GM23338 (cell line): ENCODE measurements at regions not wholly inside any gene's neighbourhood (a gene's known extent, or its start where the extent isn't known, plus 50 kb on each side); places are given as distances from the start of the nearest gene placed in this dataset.

ENCODE experiments used
- ATAC-seq: fragments of 200-7000 bp; cut with Tn5 transposase; 3 replicates; pipeline ENCODE4 v1.9.1; 2020
- DNase-seq: peaks from one replicate; pipeline ENCODE4 v3.0.0-alpha.2; 2015; ENCODE audit warnings: low spot score
- H2AFZ ChIP-seq: fragments of 200-600 bp; sonication (generic); 2 replicates; pipeline ENCODE4 v1.8.0; 2016; ENCODE audit warnings: antibody characterized with exemption, mild to moderate bottlenecking, moderate library complexity
- H3F3A ChIP-seq: fragments of 200-600 bp; sonication (generic); replicated peaks from 2 replicates; pipeline ENCODE4 v1.8.0; 2017; ENCODE audit warnings: antibody characterized with exemption, mixed run types, low read depth
- H3K27ac ChIP-seq: fragments of 200-600 bp; sonication (generic); 2 replicates; pipeline ENCODE4 v1.6.1; 2016; ENCODE audit warnings: low read depth
- H3K27me3 ChIP-seq: fragments of 200-600 bp; sonication (generic); 2 replicates; pipeline ENCODE4 v1.8.0; 2016; ENCODE audit warnings: mild to moderate bottlenecking, mixed run types, moderate library complexity; ENCODE audit not compliant: insufficient read depth
- H3K36me3 ChIP-seq: fragments of 200-600 bp; sonication (generic); 2 replicates; pipeline ENCODE4 v1.8.0; 2016; ENCODE audit warnings: mild to moderate bottlenecking; ENCODE audit not compliant: insufficient read depth
- H3K4me1 ChIP-seq: fragments of 200-600 bp; sonication (generic); 2 replicates; pipeline ENCODE4 v1.8.0; 2016; ENCODE audit warnings: mild to moderate bottlenecking, moderate library complexity; ENCODE audit not compliant: insufficient read depth
- H3K4me2 ChIP-seq: fragments of 200-600 bp; sonication (generic); 2 replicates; pipeline ENCODE4 v1.7.1; 2017; ENCODE audit warnings: mixed run types
- H3K4me3 ChIP-seq: fragments of 200-600 bp; sonication (generic); 2 replicates; pipeline ENCODE4 v1.6.1; 2016; ENCODE audit warnings: mixed run types
- H3K79me2 ChIP-seq: fragments of 200-600 bp; sonication (generic); replicated peaks from 2 replicates; pipeline ENCODE4 v1.8.0; 2017; ENCODE audit warnings: mild to moderate bottlenecking; ENCODE audit not compliant: insufficient read depth
- H3K9me2 ChIP-seq: fragments of 200-600 bp; sonication (generic); 2 replicates; pipeline ENCODE4 v1.8.0; 2017; ENCODE audit not compliant: insufficient read depth
- H4K20me1 ChIP-seq: fragments of 200-600 bp; sonication (generic); replicated peaks from 2 replicates; pipeline ENCODE4 v1.8.0; 2017; ENCODE audit warnings: mild to moderate bottlenecking; ENCODE audit not compliant: insufficient read depth
- H3K27ac Mint-ChIP-seq: 2 replicates; pipeline ENCODE4 v1.8.0; 2020; ENCODE audit warnings: inconsistent platforms, mild to moderate bottlenecking, moderate library complexity, mixed read lengths
- H3K27me3 Mint-ChIP-seq: 3 replicates; pipeline ENCODE4 v1.8.0; 2022; ENCODE audit warnings: low read depth, mild to moderate bottlenecking, moderate library complexity, mixed read lengths, inconsistent platforms; ENCODE audit not compliant: insufficient read depth, poor library complexity
- H3K36me3 Mint-ChIP-seq: 3 replicates; pipeline ENCODE4 v1.8.0; 2021; ENCODE audit warnings: low read depth, mild to moderate bottlenecking, inconsistent platforms, moderate library complexity, mixed read lengths
- H3K4me1 Mint-ChIP-seq: 3 replicates; pipeline ENCODE4 v1.8.0; 2020; ENCODE audit warnings: mild to moderate bottlenecking, inconsistent platforms, mixed read lengths
- H3K4me3 Mint-ChIP-seq: 3 replicates; pipeline ENCODE4 v1.8.0; 2021; ENCODE audit warnings: moderate library complexity, mild to moderate bottlenecking, inconsistent platforms, mixed read lengths
- H3K9me3 Mint-ChIP-seq: 3 replicates; pipeline ENCODE4 v1.8.0; 2020; ENCODE audit warnings: moderate library complexity, mild to moderate bottlenecking, inconsistent platforms, mixed read lengths
- CREB1 ChIP-seq: fragments of 250-450 bp; sonication (Bioruptor Pico); IDR thresholded peaks from 2 replicates; pipeline ENCODE4 v1.5.0; 2020; ENCODE audit warnings: low read depth, mild to moderate bottlenecking, moderate library complexity
- CTCF ChIP-seq, 2 experiments: fragments of 200-600 bp in 1 of 2; sonication (generic) in 1 of 2; conservative IDR thresholded peaks; 2 replicates each; pipeline versions ENCODE4 v1.5.1 to v1.6.1; 2016 to 2017; ENCODE audit warnings: antibody characterized with exemption in 2 of 2, low read depth in 2 of 2, mild to moderate bottlenecking in 2 of 2, moderate library complexity in 1 of 2
- ETS1 ChIP-seq: IDR thresholded peaks from 2 replicates; pipeline ENCODE4 v1.6.1; 2016; ENCODE audit warnings: antibody characterized with exemption
- EZH2 ChIP-seq: fragments of 200-600 bp; sonication (generic); IDR thresholded peaks from one replicate; pipeline ENCODE4 v1.8.0; 2017; ENCODE audit warnings: antibody characterized with exemption, mild to moderate bottlenecking, low read depth; ENCODE audit not compliant: unreplicated experiment
- EZH2phosphoT487 ChIP-seq: fragments of 200-600 bp; sonication (generic); IDR thresholded peaks from one replicate; pipeline ENCODE4 v1.8.1; 2018; ENCODE audit warnings: antibody characterized with exemption; ENCODE audit not compliant: unreplicated experiment
- JUNB ChIP-seq: IDR thresholded peaks from one replicate; pipeline ENCODE4 v1.6.1; 2016; ENCODE audit warnings: antibody characterized with exemption; ENCODE audit not compliant: unreplicated experiment
- NANOG ChIP-seq: IDR thresholded peaks from 2 replicates; pipeline ENCODE4 v1.6.1; 2016; ENCODE audit warnings: antibody characterized with exemption, borderline replicate concordance
- POLR2AphosphoS5 ChIP-seq: IDR thresholded peaks from 2 replicates; pipeline ENCODE4 v1.6.1; 2016; ENCODE audit warnings: antibody characterized with exemption, low read depth
- STAT1 ChIP-seq: IDR thresholded peaks from one replicate; pipeline ENCODE4 v1.6.1; 2016; ENCODE audit warnings: antibody characterized with exemption; ENCODE audit not compliant: unreplicated experiment
- ZNF114 ChIP-seq: fragments of 250-450 bp; sonication (Bioruptor Pico); IDR thresholded peaks from 2 replicates; pipeline ENCODE4 v1.5.0; 2020; ENCODE audit warnings: mild to moderate bottlenecking, moderate library complexity
- ZNF331 ChIP-seq: fragments of 250-450 bp; sonication (Bioruptor Pico); IDR thresholded peaks from 2 replicates; pipeline ENCODE4 v1.5.0; 2020; ENCODE audit warnings: low read depth, mild to moderate bottlenecking, moderate library complexity
- TF ChIP-seq, protein P1 (sequence below): IDR thresholded peaks from one replicate; pipeline ENCODE4 v1.6.1; 2018; ENCODE audit warnings: antibody characterized with exemption; ENCODE audit not compliant: unreplicated experiment
- TF ChIP-seq, protein P2 (sequence below): fragments of 250-450 bp; sonication (Bioruptor Pico); IDR thresholded peaks from 2 replicates; pipeline ENCODE4 v1.5.0; 2020; ENCODE audit warnings: mild to moderate bottlenecking, moderate library complexity

GRCh38 chr11:134560066-134560465 lies 148.0 kb upstream of the B3GAT1 start:
- H3K27me3 Mint-ChIP-seq = peaks cover 11% of the 10 kb centered on the region
- no peaks in the 10 kb centered on the region for H3K36me3 ChIP-seq
- no peaks in the 10 kb centered on the region for H3K79me2 ChIP-seq
- no peak overlapping the region for H2AFZ ChIP-seq
- no peak overlapping the region for H3K27ac ChIP-seq
- no peak overlapping the region for H3K4me2 ChIP-seq
- H3F3A ChIP-seq = no peaks in the 10 kb centered on the region
- no peaks in the 10 kb centered on the region for H3K9me3 Mint-ChIP-seq
- DNase-seq = no peak
- H3K27me3 ChIP-seq = no peaks in the 10 kb centered on the region
- no peak overlapping the region for H3K4me3 ChIP-seq
- H3K4me1 Mint-ChIP-seq = peaks cover 14% of the 10 kb centered on the region
- no peaks in the 10 kb centered on the region for H3K36me3 Mint-ChIP-seq
- no peaks in the 10 kb centered on the region for H3K4me1 ChIP-seq
- TF ChIP-seq STAT1 (no peak), POLR2AphosphoS5 (no peak), NANOG (no peak), EZH2phosphoT487 (no peak), CTCF (conservative IDR thresholded peaks at IDR 0.05; ENCODE audit: low read depth in 2 of 2) (no peak), CREB1 (CRISPR knock-in tag) (no peak), ETS1 (no peak), EZH2 (no peak), ZNF331 (CRISPR knock-in tag) (no peak), JUNB (no peak), ZNF114 (CRISPR knock-in tag) (no peak)
- TF ChIP-seq, protein P1, sequence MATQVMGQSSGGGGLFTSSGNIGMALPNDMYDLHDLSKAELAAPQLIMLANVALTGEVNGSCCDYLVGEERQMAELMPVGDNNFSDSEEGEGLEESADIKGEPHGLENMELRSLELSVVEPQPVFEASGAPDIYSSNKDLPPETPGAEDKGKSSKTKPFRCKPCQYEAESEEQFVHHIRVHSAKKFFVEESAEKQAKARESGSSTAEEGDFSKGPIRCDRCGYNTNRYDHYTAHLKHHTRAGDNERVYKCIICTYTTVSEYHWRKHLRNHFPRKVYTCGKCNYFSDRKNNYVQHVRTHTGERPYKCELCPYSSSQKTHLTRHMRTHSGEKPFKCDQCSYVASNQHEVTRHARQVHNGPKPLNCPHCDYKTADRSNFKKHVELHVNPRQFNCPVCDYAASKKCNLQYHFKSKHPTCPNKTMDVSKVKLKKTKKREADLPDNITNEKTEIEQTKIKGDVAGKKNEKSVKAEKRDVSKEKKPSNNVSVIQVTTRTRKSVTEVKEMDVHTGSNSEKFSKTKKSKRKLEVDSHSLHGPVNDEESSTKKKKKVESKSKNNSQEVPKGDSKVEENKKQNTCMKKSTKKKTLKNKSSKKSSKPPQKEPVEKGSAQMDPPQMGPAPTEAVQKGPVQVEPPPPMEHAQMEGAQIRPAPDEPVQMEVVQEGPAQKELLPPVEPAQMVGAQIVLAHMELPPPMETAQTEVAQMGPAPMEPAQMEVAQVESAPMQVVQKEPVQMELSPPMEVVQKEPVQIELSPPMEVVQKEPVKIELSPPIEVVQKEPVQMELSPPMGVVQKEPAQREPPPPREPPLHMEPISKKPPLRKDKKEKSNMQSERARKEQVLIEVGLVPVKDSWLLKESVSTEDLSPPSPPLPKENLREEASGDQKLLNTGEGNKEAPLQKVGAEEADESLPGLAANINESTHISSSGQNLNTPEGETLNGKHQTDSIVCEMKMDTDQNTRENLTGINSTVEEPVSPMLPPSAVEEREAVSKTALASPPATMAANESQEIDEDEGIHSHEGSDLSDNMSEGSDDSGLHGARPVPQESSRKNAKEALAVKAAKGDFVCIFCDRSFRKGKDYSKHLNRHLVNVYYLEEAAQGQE = no peak
- TF ChIP-seq, protein P2, sequence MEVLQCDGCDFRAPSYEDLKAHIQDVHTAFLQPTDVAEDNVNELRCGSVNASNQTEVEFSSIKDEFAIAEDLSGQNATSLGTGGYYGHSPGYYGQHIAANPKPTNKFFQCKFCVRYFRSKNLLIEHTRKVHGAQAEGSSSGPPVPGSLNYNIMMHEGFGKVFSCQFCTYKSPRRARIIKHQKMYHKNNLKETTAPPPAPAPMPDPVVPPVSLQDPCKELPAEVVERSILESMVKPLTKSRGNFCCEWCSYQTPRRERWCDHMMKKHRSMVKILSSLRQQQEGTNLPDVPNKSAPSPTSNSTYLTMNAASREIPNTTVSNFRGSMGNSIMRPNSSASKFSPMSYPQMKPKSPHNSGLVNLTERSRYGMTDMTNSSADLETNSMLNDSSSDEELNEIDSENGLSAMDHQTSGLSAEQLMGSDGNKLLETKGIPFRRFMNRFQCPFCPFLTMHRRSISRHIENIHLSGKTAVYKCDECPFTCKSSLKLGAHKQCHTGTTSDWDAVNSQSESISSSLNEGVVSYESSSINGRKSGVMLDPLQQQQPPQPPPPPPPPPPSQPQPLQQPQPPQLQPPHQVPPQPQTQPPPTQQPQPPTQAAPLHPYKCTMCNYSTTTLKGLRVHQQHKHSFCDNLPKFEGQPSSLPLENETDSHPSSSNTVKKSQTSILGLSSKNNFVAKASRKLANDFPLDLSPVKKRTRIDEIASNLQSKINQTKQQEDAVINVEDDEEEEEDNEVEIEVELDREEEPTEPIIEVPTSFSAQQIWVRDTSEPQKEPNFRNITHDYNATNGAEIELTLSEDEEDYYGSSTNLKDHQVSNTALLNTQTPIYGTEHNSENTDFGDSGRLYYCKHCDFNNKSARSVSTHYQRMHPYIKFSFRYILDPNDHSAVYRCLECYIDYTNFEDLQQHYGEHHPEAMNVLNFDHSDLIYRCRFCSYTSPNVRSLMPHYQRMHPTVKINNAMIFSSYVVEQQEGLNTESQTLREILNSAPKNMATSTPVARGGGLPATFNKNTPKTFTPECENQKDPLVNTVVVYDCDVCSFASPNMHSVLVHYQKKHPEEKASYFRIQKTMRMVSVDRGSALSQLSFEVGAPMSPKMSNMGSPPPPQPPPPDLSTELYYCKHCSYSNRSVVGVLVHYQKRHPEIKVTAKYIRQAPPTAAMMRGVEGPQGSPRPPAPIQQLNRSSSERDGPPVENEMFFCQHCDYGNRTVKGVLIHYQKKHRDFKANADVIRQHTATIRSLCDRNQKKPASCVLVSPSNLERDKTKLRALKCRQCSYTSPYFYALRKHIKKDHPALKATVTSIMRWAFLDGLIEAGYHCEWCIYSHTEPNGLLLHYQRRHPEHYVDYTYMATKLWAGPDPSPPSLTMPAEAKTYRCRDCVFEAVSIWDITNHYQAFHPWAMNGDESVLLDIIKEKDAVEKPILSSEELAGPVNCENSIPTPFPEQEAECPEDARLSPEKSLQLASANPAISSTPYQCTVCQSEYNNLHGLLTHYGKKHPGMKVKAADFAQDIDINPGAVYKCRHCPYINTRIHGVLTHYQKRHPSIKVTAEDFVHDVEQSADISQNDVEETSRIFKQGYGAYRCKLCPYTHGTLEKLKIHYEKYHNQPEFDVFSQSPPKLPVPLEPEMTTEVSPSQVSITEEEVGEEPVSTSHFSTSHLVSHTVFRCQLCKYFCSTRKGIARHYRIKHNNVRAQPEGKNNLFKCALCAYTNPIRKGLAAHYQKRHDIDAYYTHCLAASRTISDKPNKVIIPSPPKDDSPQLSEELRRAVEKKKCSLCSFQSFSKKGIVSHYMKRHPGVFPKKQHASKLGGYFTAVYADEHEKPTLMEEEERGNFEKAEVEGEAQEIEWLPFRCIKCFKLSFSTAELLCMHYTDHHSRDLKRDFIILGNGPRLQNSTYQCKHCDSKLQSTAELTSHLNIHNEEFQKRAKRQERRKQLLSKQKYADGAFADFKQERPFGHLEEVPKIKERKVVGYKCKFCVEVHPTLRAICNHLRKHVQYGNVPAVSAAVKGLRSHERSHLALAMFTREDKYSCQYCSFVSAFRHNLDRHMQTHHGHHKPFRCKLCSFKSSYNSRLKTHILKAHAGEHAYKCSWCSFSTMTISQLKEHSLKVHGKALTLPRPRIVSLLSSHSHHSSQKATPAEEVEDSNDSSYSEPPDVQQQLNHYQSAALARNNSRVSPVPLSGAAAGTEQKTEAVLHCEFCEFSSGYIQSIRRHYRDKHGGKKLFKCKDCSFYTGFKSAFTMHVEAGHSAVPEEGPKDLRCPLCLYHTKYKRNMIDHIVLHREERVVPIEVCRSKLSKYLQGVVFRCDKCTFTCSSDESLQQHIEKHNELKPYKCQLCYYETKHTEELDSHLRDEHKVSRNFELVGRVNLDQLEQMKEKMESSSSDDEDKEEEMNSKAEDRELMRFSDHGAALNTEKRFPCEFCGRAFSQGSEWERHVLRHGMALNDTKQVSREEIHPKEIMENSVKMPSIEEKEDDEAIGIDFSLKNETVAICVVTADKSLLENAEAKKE (CRISPR knock-in tag) = no peak
- no peaks in the 10 kb centered on the region for H3K9me2 ChIP-seq
- H3K4me3 Mint-ChIP-seq = no peak overlapping the region
- H3K27ac Mint-ChIP-seq = no peak overlapping the region
- no peak for ATAC-seq
- no peaks in the 10 kb centered on the region for H4K20me1 ChIP-seq
